SK-N-SH (cell line): ENCODE measurements at regions not wholly inside any gene's neighbourhood (a gene's known extent, or its start where the extent isn't known, plus 50 kb on each side); places are given as distances from the start of the nearest gene placed in this dataset.

ENCODE experiments used
- EP300 ChIP-seq, 2 experiments: IDR thresholded peaks; 2 replicates each; pipeline versions ENCODE4 v1.4.0 to v1.6.1; 2012; ENCODE audit warnings: borderline replicate concordance in 1 of 2, low read depth in 1 of 2, low read length in 1 of 2
- FOXJ3 ChIP-seq: sonication (generic); formaldehyde crosslinking; IDR thresholded peaks from 2 replicates; pipeline ENCODE4 v1.5.1; 2020; ENCODE audit warnings: mild to moderate bottlenecking, missing genetic modification reagents
- GABPA ChIP-seq: IDR thresholded peaks from 2 replicates; pipeline ENCODE4 v1.4.0; 2012; ENCODE audit warnings: low read depth, mild to moderate bottlenecking
- NFIC ChIP-seq: IDR thresholded peaks from 2 replicates; pipeline ENCODE4 v1.4.0; 2012; ENCODE audit warnings: borderline replicate concordance
- POLR2AphosphoS5 ChIP-seq: IDR thresholded peaks from 2 replicates; pipeline ENCODE4 v1.6.1; 2012; ENCODE audit warnings: low read depth, low read length
- RFX5 ChIP-seq: IDR thresholded peaks from 2 replicates; pipeline ENCODE4 v1.6.1; 2012; ENCODE audit warnings: mild to moderate bottlenecking, improper control_type of control experiment, low read length
- SIN3A ChIP-seq: IDR thresholded peaks from 2 replicates; pipeline ENCODE4 v1.6.1; 2012; ENCODE audit warnings: low read depth, mild to moderate bottlenecking, low read length, moderate library complexity, borderline replicate concordance
- SMC3 ChIP-seq: IDR thresholded peaks from 2 replicates; pipeline ENCODE4 v1.6.1; 2012; ENCODE audit warnings: low read depth, low read length, improper control_type of control experiment
- YY1 ChIP-seq: IDR thresholded peaks from 2 replicates; pipeline ENCODE4 v1.4.0; 2012; ENCODE audit warnings: low read depth, mild to moderate bottlenecking
- TF ChIP-seq, protein P1 (sequence below): fragments of 200-600 bp; sonication (generic); IDR thresholded peaks from 2 replicates; pipeline ENCODE4 v1.6.1; 2017; ENCODE audit warnings: antibody characterized with exemption, mild to moderate bottlenecking, moderate library complexity
- TF ChIP-seq, protein P2 (sequence below): fragments of 150-350 bp; IDR thresholded peaks from 2 replicates; pipeline ENCODE4 v1.6.1; 2017; ENCODE audit warnings: antibody characterized with exemption, low read length, low read depth, borderline replicate concordance
- TF ChIP-seq, protein P3 (sequence below): IDR thresholded peaks from 2 replicates; pipeline ENCODE4; 2012

DNA sequence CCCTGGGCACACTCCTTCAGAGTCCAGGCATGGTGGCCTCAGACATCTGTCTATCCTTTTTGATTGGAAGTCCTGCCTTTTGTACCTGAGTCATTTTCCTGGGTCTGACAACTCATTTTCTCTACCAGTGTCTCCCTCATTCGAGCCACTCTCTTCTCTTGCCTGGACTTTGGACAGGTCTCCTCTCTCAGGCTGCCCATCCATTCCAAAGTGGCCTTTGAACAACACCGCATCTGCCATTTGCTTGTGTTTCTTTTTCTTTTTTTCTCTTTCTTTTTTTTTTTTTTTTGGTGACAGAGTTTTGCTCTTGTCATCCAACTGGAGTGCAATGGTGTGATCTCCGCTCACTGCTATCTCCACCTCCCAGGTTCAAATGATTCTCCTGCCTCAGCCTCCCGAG, 142.1 kb upstream of the COBL start:
- TF ChIP-seq SMC3, result no peak
- no peak for TF ChIP-seq RFX5
- TF ChIP-seq FOXJ3 (CRISPR knock-in tag), result no peak
- no peak for TF ChIP-seq GABPA
- TF ChIP-seq YY1, result no peak
- TF ChIP-seq SIN3A, result no peak
- TF ChIP-seq NFIC, result no peak
- TF ChIP-seq EP300 (IDR thresholded peaks at IDR 0.05; ENCODE audit: borderline replicate concordance in 1 of 2, low read depth in 1 of 2, low read length in 1 of 2), result no peak
- TF ChIP-seq, protein P1, sequence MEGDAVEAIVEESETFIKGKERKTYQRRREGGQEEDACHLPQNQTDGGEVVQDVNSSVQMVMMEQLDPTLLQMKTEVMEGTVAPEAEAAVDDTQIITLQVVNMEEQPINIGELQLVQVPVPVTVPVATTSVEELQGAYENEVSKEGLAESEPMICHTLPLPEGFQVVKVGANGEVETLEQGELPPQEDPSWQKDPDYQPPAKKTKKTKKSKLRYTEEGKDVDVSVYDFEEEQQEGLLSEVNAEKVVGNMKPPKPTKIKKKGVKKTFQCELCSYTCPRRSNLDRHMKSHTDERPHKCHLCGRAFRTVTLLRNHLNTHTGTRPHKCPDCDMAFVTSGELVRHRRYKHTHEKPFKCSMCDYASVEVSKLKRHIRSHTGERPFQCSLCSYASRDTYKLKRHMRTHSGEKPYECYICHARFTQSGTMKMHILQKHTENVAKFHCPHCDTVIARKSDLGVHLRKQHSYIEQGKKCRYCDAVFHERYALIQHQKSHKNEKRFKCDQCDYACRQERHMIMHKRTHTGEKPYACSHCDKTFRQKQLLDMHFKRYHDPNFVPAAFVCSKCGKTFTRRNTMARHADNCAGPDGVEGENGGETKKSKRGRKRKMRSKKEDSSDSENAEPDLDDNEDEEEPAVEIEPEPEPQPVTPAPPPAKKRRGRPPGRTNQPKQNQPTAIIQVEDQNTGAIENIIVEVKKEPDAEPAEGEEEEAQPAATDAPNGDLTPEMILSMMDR, result no peak
- TF ChIP-seq, protein P2, sequence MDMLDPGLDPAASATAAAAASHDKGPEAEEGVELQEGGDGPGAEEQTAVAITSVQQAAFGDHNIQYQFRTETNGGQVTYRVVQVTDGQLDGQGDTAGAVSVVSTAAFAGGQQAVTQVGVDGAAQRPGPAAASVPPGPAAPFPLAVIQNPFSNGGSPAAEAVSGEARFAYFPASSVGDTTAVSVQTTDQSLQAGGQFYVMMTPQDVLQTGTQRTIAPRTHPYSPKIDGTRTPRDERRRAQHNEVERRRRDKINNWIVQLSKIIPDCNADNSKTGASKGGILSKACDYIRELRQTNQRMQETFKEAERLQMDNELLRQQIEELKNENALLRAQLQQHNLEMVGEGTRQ, result no peak
- TF ChIP-seq, protein P3, sequence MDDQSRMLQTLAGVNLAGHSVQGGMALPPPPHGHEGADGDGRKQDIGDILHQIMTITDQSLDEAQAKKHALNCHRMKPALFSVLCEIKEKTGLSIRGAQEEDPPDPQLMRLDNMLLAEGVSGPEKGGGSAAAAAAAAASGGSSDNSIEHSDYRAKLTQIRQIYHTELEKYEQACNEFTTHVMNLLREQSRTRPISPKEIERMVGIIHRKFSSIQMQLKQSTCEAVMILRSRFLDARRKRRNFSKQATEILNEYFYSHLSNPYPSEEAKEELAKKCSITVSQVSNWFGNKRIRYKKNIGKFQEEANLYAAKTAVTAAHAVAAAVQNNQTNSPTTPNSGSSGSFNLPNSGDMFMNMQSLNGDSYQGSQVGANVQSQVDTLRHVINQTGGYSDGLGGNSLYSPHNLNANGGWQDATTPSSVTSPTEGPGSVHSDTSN, result no peak
- TF ChIP-seq POLR2AphosphoS5, result no peak
